ENCODE measurements at regions not wholly inside any gene's neighbourhood (a gene's known extent, or its start where the extent isn't known, plus 50 kb on each side); places are given as distances from the start of the nearest gene placed in this dataset.

DNA sequence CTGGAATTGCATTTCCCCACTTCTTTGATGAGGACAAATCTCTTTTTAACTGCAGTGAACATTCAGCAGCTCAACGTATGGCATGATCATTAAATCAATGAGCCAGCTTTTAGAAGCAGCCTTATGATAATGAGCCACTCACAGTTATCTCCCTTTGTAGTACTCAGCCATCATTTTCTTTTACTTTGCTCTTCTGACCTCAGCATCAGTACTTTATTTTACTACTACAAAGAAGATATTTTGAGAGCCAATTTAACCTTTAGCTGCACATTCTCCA, 250.0 kb upstream of the CLEC14A start (continued):
- TF ChIP-seq CHD7 (IDR thresholded peaks at IDR 0.05; ENCODE audit: insufficient replicate concordance, low read length) (no peak), CHD1 (IDR thresholded peaks at IDR 0.05; ENCODE audit: low read depth, low read length) (no peak), TCF12 (IDR thresholded peaks at IDR 0.05; ENCODE audit: low read depth, low read length) (no peak), RFX5 (IDR thresholded peaks at IDR 0.05; ENCODE audit: borderline replicate concordance, low read depth, low read length) (no peak), BRCA1 (IDR thresholded peaks at IDR 0.05; ENCODE audit: low read depth, low read length) (no peak), RAD21 (IDR thresholded peaks at IDR 0.05 in 1 of 2, conservative IDR thresholded peaks at IDR 0.05 in 1 of 2; ENCODE audit: low read depth in 2 of 2, low read length in 2 of 2) (no peak), EGR1 (IDR thresholded peaks at IDR 0.05; ENCODE audit: borderline replicate concordance, low read depth, low read length) (no peak)
- TF ChIP-seq, protein P1, sequence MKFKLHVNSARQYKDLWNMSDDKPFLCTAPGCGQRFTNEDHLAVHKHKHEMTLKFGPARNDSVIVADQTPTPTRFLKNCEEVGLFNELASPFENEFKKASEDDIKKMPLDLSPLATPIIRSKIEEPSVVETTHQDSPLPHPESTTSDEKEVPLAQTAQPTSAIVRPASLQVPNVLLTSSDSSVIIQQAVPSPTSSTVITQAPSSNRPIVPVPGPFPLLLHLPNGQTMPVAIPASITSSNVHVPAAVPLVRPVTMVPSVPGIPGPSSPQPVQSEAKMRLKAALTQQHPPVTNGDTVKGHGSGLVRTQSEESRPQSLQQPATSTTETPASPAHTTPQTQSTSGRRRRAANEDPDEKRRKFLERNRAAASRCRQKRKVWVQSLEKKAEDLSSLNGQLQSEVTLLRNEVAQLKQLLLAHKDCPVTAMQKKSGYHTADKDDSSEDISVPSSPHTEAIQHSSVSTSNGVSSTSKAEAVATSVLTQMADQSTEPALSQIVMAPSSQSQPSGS (IDR thresholded peaks at IDR 0.05; ENCODE audit: low read length), result no peak
- TF ChIP-seq, protein P2, sequence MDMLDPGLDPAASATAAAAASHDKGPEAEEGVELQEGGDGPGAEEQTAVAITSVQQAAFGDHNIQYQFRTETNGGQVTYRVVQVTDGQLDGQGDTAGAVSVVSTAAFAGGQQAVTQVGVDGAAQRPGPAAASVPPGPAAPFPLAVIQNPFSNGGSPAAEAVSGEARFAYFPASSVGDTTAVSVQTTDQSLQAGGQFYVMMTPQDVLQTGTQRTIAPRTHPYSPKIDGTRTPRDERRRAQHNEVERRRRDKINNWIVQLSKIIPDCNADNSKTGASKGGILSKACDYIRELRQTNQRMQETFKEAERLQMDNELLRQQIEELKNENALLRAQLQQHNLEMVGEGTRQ (IDR thresholded peaks at IDR 0.05; ENCODE audit: low read length), result no peak

Measured in H1 (cell line).